SK-N-SH (cell line): ENCODE measurements at regions not wholly inside any gene's neighbourhood (a gene's known extent, or its start where the extent isn't known, plus 50 kb on each side); places are given as distances from the start of the nearest gene placed in this dataset.

Experiments used
- CTCF ChIA-PET: fragments of 300-600, 350-600 bp; formaldehyde crosslinking; extraction: SDS; loops from one replicate; lab custom pipeline; 2021; lab: Yijun Ruan, JAX
- POLR2A ChIA-PET: fragments of 350-600 bp; sonication (Branson Sonifier 250); formaldehyde crosslinking; extraction: SDS; loops from one replicate; lab custom pipeline; 2020; ENCODE audit warnings: antibody characterized with exemption, inconsistent platforms; lab: Yijun Ruan, JAX
- DNase-seq: peaks from one replicate; pipeline ENCODE4 v3.0.0; 2012
- H2AFZ ChIP-seq: fragments of 200-600 bp; sonication (generic); 2 replicates; pipeline ENCODE4 v1.8.1; 2016; ENCODE audit warnings: antibody characterized with exemption, mild to moderate bottlenecking, low read depth
- H3F3A ChIP-seq: fragments of 200-600 bp; sonication (generic); replicated peaks from 2 replicates; pipeline ENCODE3; 2016; ENCODE audit warnings: antibody characterized with exemption, mild to moderate bottlenecking; ENCODE audit not compliant: insufficient read depth
- H3K27ac ChIP-seq, 2 experiments: fragments of 200-500 bp in 1 of 2; fragments of 200-600 bp in 1 of 2; sonication (Bioruptor generic) in 1 of 2; sonication (generic), shearing (Covaris generic) in 1 of 2; 2 replicates each; pipeline versions ENCODE4 v1.5.1 to v1.6.1; 2014 to 2016; ENCODE audit warnings: low read depth in 2 of 2, inconsistent platforms in 1 of 2, low read length in 1 of 2, mild to moderate bottlenecking in 1 of 2, mixed read lengths in 1 of 2
- H3K27me3 ChIP-seq: fragments of 200-600 bp; sonication (generic), shearing (Covaris generic); 2 replicates; pipeline ENCODE4 v1.6.1; 2016; ENCODE audit warnings: mixed run types; ENCODE audit not compliant: insufficient read depth
- H3K36me3 ChIP-seq, 2 experiments: fragments of 200-500 bp in 1 of 2; fragments of 200-600 bp in 1 of 2; sonication (Bioruptor generic) in 1 of 2; sonication (generic) in 1 of 2; replicated peaks in 1 of 2; 2 replicates each; pipeline versions ENCODE3 to v1.5.1; 2014 to 2016; ENCODE audit warnings: low read length in 1 of 2, mild to moderate bottlenecking in 1 of 2; ENCODE audit not compliant: insufficient read depth in 2 of 2, control insufficient read depth in 1 of 2
- H3K4me1 ChIP-seq, 2 experiments: fragments of 200-500 bp in 1 of 2; fragments of 200-600 bp in 1 of 2; sonication (Bioruptor generic) in 1 of 2; sonication (generic), shearing (Covaris generic) in 1 of 2; 2 replicates each; pipeline versions ENCODE4 v1.5.1 to v1.6.1; 2014 to 2016; ENCODE audit warnings: low read depth in 1 of 2, low read length in 1 of 2, mixed run types in 1 of 2; ENCODE audit not compliant: insufficient read depth in 2 of 2, control insufficient read depth in 1 of 2
- H3K4me2 ChIP-seq: fragments of 200-600 bp; sonication (generic), shearing (Covaris generic); 2 replicates; pipeline ENCODE4 v1.6.1; 2017; ENCODE audit warnings: mixed run types
- H3K4me3 ChIP-seq, 2 experiments: fragments of 200-500 bp in 1 of 2; fragments of 200-600 bp in 1 of 2; sonication (Bioruptor generic) in 1 of 2; sonication (generic), shearing (Covaris generic) in 1 of 2; 2 replicates each; pipeline versions ENCODE4 v1.5.1 to v1.8.1; 2014 to 2016; ENCODE audit warnings: low read depth in 2 of 2, inconsistent platforms in 1 of 2, low read length in 1 of 2, mild to moderate bottlenecking in 1 of 2, mixed read lengths in 1 of 2, moderate library complexity in 1 of 2
- H3K79me2 ChIP-seq: fragments of 200-600 bp; sonication (generic); 2 replicates; pipeline ENCODE4 v1.8.1; 2017; ENCODE audit warnings: mild to moderate bottlenecking; ENCODE audit not compliant: insufficient read depth
- H3K9ac ChIP-seq: fragments of 200-600 bp; sonication (generic); 2 replicates; pipeline ENCODE4 v1.6.1; 2017; ENCODE audit warnings: mixed run types
- H3K9me2 ChIP-seq: fragments of 200-600 bp; sonication (generic); 2 replicates; pipeline ENCODE4 v1.6.1; 2017; ENCODE audit warnings: mixed run types
- H3K9me3 ChIP-seq: fragments of 200-600 bp; sonication (generic); 2 replicates; pipeline ENCODE4 v1.6.1; 2017; ENCODE audit warnings: mixed run types, mild to moderate bottlenecking, moderate library complexity
- H4K20me1 ChIP-seq: fragments of 200-600 bp; sonication (generic); 2 replicates; pipeline ENCODE4 v1.6.1; 2017; ENCODE audit warnings: mild to moderate bottlenecking, mixed run types; ENCODE audit not compliant: insufficient read depth
- CTCF ChIP-seq: fragments of 200-600 bp; sonication (generic); IDR thresholded peaks from 2 replicates; pipeline ENCODE4 v1.6.1; 2017; ENCODE audit warnings: antibody characterized with exemption, mild to moderate bottlenecking, moderate library complexity
- EZH2phosphoT487 ChIP-seq: fragments of 200-600 bp; sonication (generic); IDR thresholded peaks from 2 replicates; pipeline ENCODE4 v1.6.1; 2017; ENCODE audit warnings: low read depth, mixed run types, mild to moderate bottlenecking, antibody characterized with exemption, moderate library complexity, borderline replicate concordance
- GABPA ChIP-seq: IDR thresholded peaks from 2 replicates; pipeline ENCODE4 v1.4.0; 2012; ENCODE audit warnings: low read depth, mild to moderate bottlenecking
- IRF3 ChIP-seq: fragments of 150-350 bp; IDR thresholded peaks from 2 replicates; pipeline ENCODE4 v1.6.1; 2016; ENCODE audit warnings: mild to moderate bottlenecking, low read depth, low read length
- MEF2A ChIP-seq: IDR thresholded peaks from 2 replicates; pipeline ENCODE4 v1.4.0; 2012; ENCODE audit warnings: low read depth, borderline replicate concordance
- MXI1 ChIP-seq: IDR thresholded peaks from 2 replicates; pipeline ENCODE4 v1.6.1; 2012; ENCODE audit warnings: mild to moderate bottlenecking, low read depth, low read length, improper control_type of control experiment
- NFIC ChIP-seq: IDR thresholded peaks from 2 replicates; pipeline ENCODE4 v1.4.0; 2012; ENCODE audit warnings: borderline replicate concordance
- NRF1 ChIP-seq: IDR thresholded peaks from 2 replicates; pipeline ENCODE4 v1.6.1; 2012; ENCODE audit warnings: low read depth, mild to moderate bottlenecking, low read length
- PBX3 ChIP-seq: IDR thresholded peaks from 2 replicates; pipeline ENCODE4; 2012
- RAD21 ChIP-seq: IDR thresholded peaks from 2 replicates; pipeline ENCODE4 v1.6.1; 2012; ENCODE audit warnings: mild to moderate bottlenecking, low read length
- RCOR1 ChIP-seq: fragments of 150-350 bp; IDR thresholded peaks from 2 replicates; pipeline ENCODE4 v1.6.1; 2017; ENCODE audit warnings: antibody characterized with exemption, low read length
- RFX5 ChIP-seq: IDR thresholded peaks from 2 replicates; pipeline ENCODE4 v1.6.1; 2012; ENCODE audit warnings: mild to moderate bottlenecking, improper control_type of control experiment, low read length
- SIN3A ChIP-seq: IDR thresholded peaks from 2 replicates; pipeline ENCODE4 v1.6.1; 2012; ENCODE audit warnings: low read depth, mild to moderate bottlenecking, low read length, moderate library complexity, borderline replicate concordance
- SMC3 ChIP-seq: IDR thresholded peaks from 2 replicates; pipeline ENCODE4 v1.6.1; 2012; ENCODE audit warnings: low read depth, low read length, improper control_type of control experiment
- TCF12 ChIP-seq: IDR thresholded peaks from 2 replicates; pipeline ENCODE4 v1.4.0; 2012
- TEAD4 ChIP-seq: IDR thresholded peaks from 2 replicates; pipeline ENCODE4 v1.4.0; 2012; ENCODE audit warnings: mild to moderate bottlenecking, borderline replicate concordance; ENCODE audit not compliant: insufficient read depth
- USF1 ChIP-seq: IDR thresholded peaks from 2 replicates; pipeline ENCODE4 v1.4.0; 2012; ENCODE audit warnings: low read depth, borderline replicate concordance
- WGBS: methylation state at CpG from one replicate; pipeline ENCODE4 v1.1.6; 2017; ENCODE audit warnings: low lambda C conversion rate; 5-methylcytosine and 5-hydroxymethylcytosine counted together

- Histone ChIP-seq H3K9me3 (no peaks in the 10 kb centered on the region), H3K4me3 (no peak overlapping the region), H3F3A (peaks cover 9% of the 10 kb centered on the region), H2AFZ (no peak overlapping the region), H3K9ac (no peak overlapping the region), H3K4me1 (peaks cover 0 to 11% of the 10 kb centered on the region in 2 experiments; a peak in 2 of 4 replicates), H3K27ac (no peak overlapping the region), H3K36me3 (no peaks in the 10 kb centered on the region), H3K4me2 (no peak overlapping the region), H3K27me3 (no peaks in the 10 kb centered on the region), H3K9me2 (0 out of 2 replicates have a peak, but pooled peaks cover 6% of the 10 kb centered on the region), H4K20me1 (no peaks in the 10 kb centered on the region), H3K79me2 (no peaks in the 10 kb centered on the region)
- TF ChIP-seq MEF2A (no peak), MXI1 (no peak), PBX3 (no peak), RAD21 (no peak), RCOR1 (no peak), CTCF (no peak), GABPA (no peak), EZH2phosphoT487 (no peak), TEAD4 (no peak), IRF3 (no peak), NFIC (no peak), USF1 (no peak), NRF1 (no peak), SIN3A (no peak), SMC3 (no peak), RFX5 (no peak), TCF12 (no peak)
- ChIA-PET CTCF (no interaction called here), POLR2A (no interaction called here)
- no peak for DNase-seq
- 51% methylated on average over 4 of the region's 4 CpGs for WGBS
Measured at GRCh38 chr10:9016930-9017329, 962.4 kb downstream of the GATA3 start.
